ENCODE measurements at regions not wholly inside any gene's neighbourhood (a gene's known extent, or its start where the extent isn't known, plus 50 kb on each side); places are given as distances from the start of the nearest gene placed in this dataset.

- DNase-seq (ENCODE audit: low spot score) = no peak
- in situ Hi-C loops (cut with HindIII; ENCODE audit: low sequenced_read_pairs) = no loop called here
Observed at GRCh38 chr15:46277451-46277850, 642.6 kb downstream of the SQOR start.

GRCh38 chr15:46278062-46278461, 643.2 kb downstream of the SQOR start:
- peak; percentile 99 for DNase-seq (ENCODE audit: low spot score)
- in situ Hi-C loops (cut with HindIII; ENCODE audit: low sequenced_read_pairs) = no loop called here

GRCh38 chr15:46278486-46279090, 643.8 kb downstream of the SQOR start:
- in situ Hi-C loops (cut with HindIII; ENCODE audit: low sequenced_read_pairs) = no loop called here
- peak; percentile 97 for DNase-seq (ENCODE audit: low spot score)

DNA sequence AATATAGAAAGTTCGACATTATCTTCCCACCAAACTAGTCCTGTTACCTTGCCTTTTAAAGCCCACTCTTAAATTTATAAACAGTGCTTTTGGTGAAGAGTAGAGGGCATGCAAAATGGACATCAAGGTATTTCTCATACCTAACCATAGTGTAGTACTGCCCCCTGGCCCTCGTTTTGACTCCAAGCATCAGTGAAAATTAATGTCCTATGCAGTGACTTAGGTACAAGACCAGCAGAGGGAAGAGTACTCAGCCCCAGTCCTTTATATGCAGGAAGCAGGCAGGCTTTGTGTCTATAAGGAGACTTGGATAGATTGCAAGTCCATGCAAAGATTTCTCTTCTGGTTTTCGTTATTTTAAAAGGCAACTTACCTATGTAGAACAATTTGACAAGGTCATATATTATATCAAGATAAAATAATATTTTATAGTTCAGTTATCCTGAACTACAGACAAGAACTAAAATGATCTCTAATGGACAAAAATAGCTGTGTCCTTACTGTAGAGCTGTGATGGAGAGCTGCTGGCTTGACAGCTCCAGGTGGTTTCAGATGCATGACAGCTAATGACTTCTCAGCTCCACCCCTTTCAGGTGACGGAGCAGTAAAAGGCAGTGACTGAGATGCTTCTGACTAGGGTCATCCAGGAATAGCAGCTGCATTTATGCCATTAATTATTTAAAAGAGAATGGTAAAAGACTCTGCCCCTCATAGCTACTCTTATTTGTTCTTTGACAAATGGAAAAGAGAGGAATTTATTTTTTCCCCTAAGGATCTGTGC, 646.1 kb downstream of the SQOR start:
- DNase-seq (ENCODE audit: low spot score) = peak; percentile 50
- in situ Hi-C loops (cut with HindIII; ENCODE audit: low sequenced_read_pairs) = no loop called here

- in situ Hi-C loops (cut with HindIII; ENCODE audit: low sequenced_read_pairs) = no loop called here
- no peak for DNase-seq (ENCODE audit: low spot score)
Observed at GRCh38 chr15:46293550-46293949, 658.7 kb downstream of the SQOR start.

GRCh38 chr15:46296002-46296401, 661.2 kb downstream of the SQOR start:
- in situ Hi-C loops (cut with HindIII; ENCODE audit: low sequenced_read_pairs) = no loop called here
- DNase-seq (ENCODE audit: low spot score) = no peak

DNA sequence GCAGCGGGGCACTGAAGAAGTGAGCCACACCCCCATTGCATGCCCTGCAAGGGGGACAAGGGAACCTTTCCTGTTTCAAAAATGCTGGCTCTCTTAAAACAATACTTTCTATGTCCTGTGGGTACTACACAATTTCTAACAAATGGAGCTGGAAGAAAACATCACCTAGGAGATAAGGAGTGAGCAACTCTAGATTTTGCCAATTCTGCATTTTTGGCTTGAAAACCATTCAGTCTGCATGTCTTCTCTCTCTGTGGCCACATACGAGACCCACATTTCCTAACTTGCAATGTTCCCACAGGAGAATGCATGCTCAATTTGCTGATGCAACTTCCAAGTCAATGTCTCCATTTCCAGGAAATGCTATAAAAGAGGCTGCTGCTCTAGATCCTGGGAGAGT, 662.0 kb downstream of the SQOR start:
- no peak for DNase-seq (ENCODE audit: low spot score)
- in situ Hi-C loops (cut with HindIII; ENCODE audit: low sequenced_read_pairs) = no loop called here

DNA sequence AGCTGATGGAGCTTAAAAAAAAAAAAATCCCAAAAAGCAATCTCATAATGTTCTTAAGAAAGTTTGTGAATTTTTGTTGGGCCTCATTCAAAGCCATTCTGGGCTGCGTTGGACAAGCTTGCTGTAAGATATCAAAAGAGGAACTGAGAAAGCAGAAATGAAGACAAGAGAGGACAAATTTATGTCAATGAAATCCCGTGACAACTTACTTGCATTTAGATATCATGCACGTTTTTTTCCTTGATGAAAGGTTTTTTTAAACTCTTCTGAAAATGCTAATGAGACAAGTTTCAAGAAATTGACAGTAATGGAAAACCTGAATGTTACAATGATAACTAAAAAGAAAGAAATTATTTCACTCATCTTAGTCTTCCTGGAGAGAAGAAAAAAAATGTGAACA, 662.9 kb downstream of the SQOR start:
- DNase-seq (ENCODE audit: low spot score) = no peak
- in situ Hi-C loops (cut with HindIII; ENCODE audit: low sequenced_read_pairs) = no loop called here

DNA sequence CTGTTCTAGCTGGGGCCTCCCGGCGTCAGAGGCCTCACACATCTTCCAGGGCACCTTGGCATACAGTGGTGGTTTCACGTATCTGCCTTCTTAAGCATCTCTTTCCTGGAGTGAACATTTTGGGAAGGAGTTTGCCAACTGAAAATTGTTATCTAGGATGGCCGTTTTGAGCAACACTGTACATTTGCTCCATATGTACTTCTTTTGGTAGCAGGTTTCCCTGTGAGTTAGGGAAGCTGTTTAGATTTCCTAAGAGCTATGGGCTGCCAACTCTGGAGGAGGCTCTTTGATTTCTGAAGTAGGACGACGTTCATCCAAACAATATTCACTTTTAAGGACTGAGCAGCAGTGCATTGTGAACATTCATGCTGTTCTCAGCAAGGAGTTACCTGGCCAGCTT, 665.9 kb downstream of the SQOR start:
- in situ Hi-C loops (cut with HindIII; ENCODE audit: low sequenced_read_pairs) = no loop called here

GRCh38 chr15:46301291-46301690, 666.5 kb downstream of the SQOR start:
- in situ Hi-C loops (cut with HindIII; ENCODE audit: low sequenced_read_pairs) = no loop called here
- DNase-seq (ENCODE audit: low spot score) = no peak

More for the DNA sequence above, 665.9 kb downstream of the SQOR start:
- no peak for DNase-seq (ENCODE audit: low spot score)

- in situ Hi-C loops (cut with HindIII; ENCODE audit: low sequenced_read_pairs) = no loop called here
- no peak for DNase-seq (ENCODE audit: low spot score)
Observed at GRCh38 chr15:46301826-46302225, 667.0 kb downstream of the SQOR start.

- in situ Hi-C loops (cut with HindIII; ENCODE audit: low sequenced_read_pairs) = no loop called here
- DNase-seq (ENCODE audit: low spot score) = no peak
Observed at GRCh38 chr15:46304321-46304720, 669.5 kb downstream of the SQOR start.

DNA sequence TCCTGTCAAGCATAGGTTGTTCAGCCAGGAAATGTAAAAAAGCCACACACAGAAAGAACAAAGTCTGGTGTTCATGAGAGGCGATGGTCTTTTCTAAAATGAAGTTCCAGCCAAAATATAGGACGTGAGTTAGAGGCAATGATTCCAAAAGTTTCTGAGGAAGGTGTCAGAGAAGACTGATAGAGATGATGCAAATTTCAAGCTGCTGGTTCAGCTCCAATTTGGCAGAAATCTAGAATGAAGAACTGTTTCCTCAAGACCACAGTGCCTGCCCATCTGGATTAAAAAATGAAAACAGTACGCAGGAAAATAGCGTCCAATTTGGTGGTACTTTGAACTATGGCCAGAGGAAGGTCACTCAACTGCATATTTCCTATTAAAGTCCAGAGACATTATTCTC, 672.9 kb downstream of the SQOR start:
- in situ Hi-C loops (cut with HindIII; ENCODE audit: low sequenced_read_pairs) = no loop called here

DNA sequence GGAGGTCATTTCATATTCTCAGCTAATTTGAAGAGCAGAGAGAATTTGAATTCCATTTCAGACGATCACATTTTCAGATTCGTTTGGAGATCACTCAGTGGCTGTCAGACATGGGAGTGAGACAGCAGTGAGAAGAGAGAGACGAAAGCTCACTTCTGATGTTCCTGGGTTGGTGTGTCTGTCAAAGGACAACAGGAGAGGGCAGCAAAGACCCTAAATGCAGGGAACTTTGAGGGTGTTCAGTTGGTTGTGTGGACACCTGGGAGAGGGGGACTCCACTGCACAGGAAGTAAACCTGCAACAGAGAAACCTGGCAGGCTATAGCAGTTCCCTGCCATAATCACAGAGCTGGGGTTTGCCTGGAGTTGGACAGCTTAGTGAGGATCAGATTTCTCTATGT, 675.1 kb downstream of the SQOR start:
- DNase-seq (ENCODE audit: low spot score) = no peak
- in situ Hi-C loops (cut with HindIII; ENCODE audit: low sequenced_read_pairs) = no loop called here

More for the DNA sequence above, 672.9 kb downstream of the SQOR start:
- DNase-seq (ENCODE audit: low spot score) = no peak

GRCh38 chr15:46312133-46312740, 677.4 kb downstream of the SQOR start:
- DNase-seq (ENCODE audit: low spot score) = peak; percentile 82
- in situ Hi-C loops (cut with HindIII; ENCODE audit: low sequenced_read_pairs) = no loop called here

- in situ Hi-C loops (cut with HindIII; ENCODE audit: low sequenced_read_pairs) = no loop called here
- DNase-seq (ENCODE audit: low spot score) = no peak
Observed at GRCh38 chr15:46315434-46315833, 680.6 kb downstream of the SQOR start.

DNA sequence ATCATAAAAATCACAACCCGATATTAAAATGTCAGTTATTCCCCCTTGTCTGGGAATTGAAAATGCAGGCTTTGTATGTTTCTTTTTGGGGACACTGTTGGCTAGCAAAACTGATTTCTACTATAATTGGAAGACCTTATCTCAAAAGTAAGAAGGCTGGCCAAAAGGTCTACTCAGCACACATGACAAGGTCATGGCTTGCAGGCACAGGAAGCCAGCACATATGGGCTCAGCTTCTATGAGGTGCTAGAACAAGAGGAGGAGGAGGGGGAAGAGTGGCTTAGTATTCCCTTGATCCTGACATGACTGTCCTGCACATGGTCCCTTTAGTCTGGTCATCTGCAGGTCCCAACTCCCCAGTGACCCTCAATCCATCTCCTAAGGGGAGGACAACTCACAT, 681.2 kb downstream of the SQOR start:
- in situ Hi-C loops (cut with HindIII; ENCODE audit: low sequenced_read_pairs) = no loop called here
- DNase-seq (ENCODE audit: low spot score) = no peak

GRCh38 chr15:46317029-46317428, 682.2 kb downstream of the SQOR start:
- in situ Hi-C loops (cut with HindIII; ENCODE audit: low sequenced_read_pairs) = no loop called here
- DNase-seq (ENCODE audit: low spot score) = no peak

DNA sequence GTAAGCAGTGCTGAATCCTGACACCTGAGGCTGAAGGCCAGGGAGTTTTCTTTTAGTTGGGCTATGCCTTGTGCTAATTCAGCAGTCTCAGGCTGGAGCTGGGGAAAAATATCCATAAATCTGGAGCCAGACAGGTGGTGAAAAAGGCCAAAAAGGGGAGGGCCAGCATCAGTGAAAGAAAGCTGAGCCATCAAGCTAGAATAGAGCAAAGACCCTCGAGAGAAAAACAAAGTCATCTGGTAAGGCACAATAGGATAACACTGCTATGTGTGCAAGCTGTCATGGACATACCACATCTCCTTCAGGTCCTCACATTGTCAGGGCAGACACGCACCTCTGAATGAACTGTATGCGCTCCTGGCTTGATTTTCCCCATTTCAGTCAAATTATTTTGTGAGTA, 687.9 kb downstream of the SQOR start:
- no peak for DNase-seq (ENCODE audit: low spot score)
- in situ Hi-C loops (cut with HindIII; ENCODE audit: low sequenced_read_pairs) = no loop called here

- in situ Hi-C loops (cut with HindIII; ENCODE audit: low sequenced_read_pairs) = no loop called here
- no peak for DNase-seq (ENCODE audit: low spot score)
Observed at GRCh38 chr15:46326173-46326572, 691.3 kb downstream of the SQOR start.

DNA sequence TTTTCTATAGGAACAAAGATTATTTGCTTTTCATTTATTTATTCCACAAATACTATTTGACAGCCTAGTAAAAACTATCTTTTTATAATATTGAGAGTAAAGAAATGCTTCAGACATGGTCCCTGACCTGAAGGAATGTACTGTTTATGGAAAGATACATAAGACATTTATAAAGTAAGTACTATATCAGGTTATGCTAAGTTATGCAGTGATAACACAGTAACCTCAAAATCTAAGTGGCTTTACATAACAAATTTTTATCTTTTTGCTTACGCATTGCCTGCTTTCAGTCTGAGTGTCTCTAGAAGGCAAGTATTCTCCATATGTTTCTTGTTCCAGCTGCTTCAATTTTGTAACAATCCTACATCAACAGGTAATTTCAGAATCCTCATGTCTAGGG, 694.0 kb downstream of the SQOR start:
- in situ Hi-C loops (cut with HindIII; ENCODE audit: low sequenced_read_pairs) = no loop called here
- no peak for DNase-seq (ENCODE audit: low spot score)
